VCaP (cell line): ENCODE measurements at regions not wholly inside any gene's neighbourhood (a gene's known extent, or its start where the extent isn't known, plus 50 kb on each side); places are given as distances from the start of the nearest gene placed in this dataset.
"Not testable (repeated sequence)": the region's sequence is repeated elsewhere in the genome, so short reads cannot be mapped to it uniquely, and the experiment has no call there.

Source experiments
- H3K27ac ChIP-seq: fragments of 450-650 bp; 2 replicates; pipeline ENCODE4 v1.5.1; 2017
- CTCF ChIP-seq: fragments of 450-650 bp; conservative IDR thresholded peaks from 2 replicates; pipeline ENCODE4 v1.5.1; 2017; ENCODE audit warnings: mild to moderate bottlenecking, moderate library complexity

GRCh38 chr5:23977365-23977764 lies 470.0 kb downstream of the PRDM9 start:
- no peak for TF ChIP-seq CTCF
- no peak overlapping the region for H3K27ac ChIP-seq

DNA sequence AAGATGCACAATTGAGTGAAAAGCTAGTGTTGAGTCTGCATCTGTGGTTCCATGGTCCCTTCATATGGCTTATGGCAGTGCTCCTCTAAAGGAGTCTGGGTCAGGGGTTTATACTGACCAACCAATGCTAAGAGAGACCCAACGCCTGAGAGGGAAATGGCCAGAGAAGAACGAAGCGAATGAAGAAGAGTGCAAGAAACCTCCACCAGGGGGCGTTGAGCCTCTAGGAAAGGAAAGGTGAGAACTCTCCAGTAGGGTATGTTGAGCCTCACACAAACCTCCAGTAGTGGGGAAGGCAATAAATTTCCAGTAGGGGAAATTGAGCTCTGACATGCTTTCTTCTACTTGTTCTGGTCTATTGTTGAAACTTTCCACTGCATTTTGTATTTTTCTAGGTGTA lies 470.6 kb downstream of the PRDM9 start:
- 0 out of 2 replicates have a peak, but pooled peaks have one; percentile 9 for TF ChIP-seq CTCF
- no peak overlapping the region for H3K27ac ChIP-seq

DNA sequence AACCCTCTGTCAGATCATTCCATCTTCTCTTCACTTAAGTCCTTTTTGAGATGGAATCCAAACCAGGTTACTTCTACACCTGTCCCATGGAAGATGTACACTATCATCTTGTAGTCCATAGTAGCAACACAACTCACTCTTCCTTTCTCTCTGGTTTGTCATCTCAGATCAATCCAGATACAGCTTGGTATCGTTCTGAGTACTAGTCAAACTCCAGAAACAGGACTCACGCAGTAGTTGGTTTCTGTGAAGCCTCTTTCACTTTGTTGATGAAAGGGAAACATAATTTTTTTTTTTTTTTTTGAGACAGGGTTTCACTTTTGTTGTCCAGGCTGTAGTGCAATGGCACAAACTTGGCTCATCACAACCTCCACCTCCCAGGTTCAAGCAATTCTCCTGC lies 484.0 kb downstream of the PRDM9 start:
- peak overlapping the region; percentile 87 for H3K27ac ChIP-seq
- TF ChIP-seq CTCF: no peak

- peak overlapping the region; percentile 87 for H3K27ac ChIP-seq
- peak; percentile 75 for TF ChIP-seq CTCF
These were observed 487.4 kb downstream of the PRDM9 start for GRCh38 chr5:23994581-23995370.

- no peak for TF ChIP-seq CTCF
- H3K27ac ChIP-seq: peak overlapping the region; percentile 87
These were observed 489.1 kb downstream of the PRDM9 start for GRCh38 chr5:23996525-23996924.

GRCh38 chr5:24005384-24005783 lies 498.0 kb downstream of the PRDM9 start:
- TF ChIP-seq CTCF: peak; percentile 79
- no peak overlapping the region for H3K27ac ChIP-seq

DNA sequence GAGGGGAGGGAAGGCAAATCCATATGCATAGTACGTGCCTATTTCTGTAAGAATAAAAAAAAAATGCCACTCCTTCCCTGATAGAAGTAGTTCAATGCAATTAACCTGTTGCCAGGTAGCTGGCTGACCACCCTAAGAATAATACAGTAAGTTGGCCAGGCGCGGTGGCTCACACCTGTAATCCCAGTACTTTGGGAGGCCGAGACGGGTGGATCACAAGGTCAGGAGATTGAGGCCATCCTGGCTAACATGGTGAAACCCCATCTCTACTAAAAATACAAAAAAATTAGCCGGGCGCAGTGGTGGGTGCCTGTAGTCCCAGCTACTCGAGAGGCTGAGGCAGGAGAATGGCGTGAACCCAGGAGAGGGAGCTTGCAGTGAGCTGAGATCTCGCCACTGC lies 510.3 kb downstream of the PRDM9 start:
- not testable (repeated sequence) for H3K27ac ChIP-seq

- TF ChIP-seq CTCF: no peak
- no peak overlapping the region for H3K27ac ChIP-seq
These were observed 518.9 kb downstream of the PRDM9 start for GRCh38 chr5:24026288-24026687.
